SK-N-SH (cell line): ENCODE measurements at regions not wholly inside any gene's neighbourhood (a gene's known extent, or its start where the extent isn't known, plus 50 kb on each side); places are given as distances from the start of the nearest gene placed in this dataset.

Experiments used
- CTCF ChIA-PET: fragments of 300-600, 350-600 bp; formaldehyde crosslinking; extraction: SDS; loops from one replicate; lab custom pipeline; 2021; lab: Yijun Ruan, JAX
- POLR2A ChIA-PET: fragments of 350-600 bp; sonication (Branson Sonifier 250); formaldehyde crosslinking; extraction: SDS; loops from one replicate; lab custom pipeline; 2020; ENCODE audit warnings: antibody characterized with exemption, inconsistent platforms; lab: Yijun Ruan, JAX
- DNase-seq: peaks from one replicate; pipeline ENCODE4 v3.0.0; 2012
- H2AFZ ChIP-seq: fragments of 200-600 bp; sonication (generic); 2 replicates; pipeline ENCODE4 v1.8.1; 2016; ENCODE audit warnings: antibody characterized with exemption, mild to moderate bottlenecking, low read depth
- H3F3A ChIP-seq: fragments of 200-600 bp; sonication (generic); replicated peaks from 2 replicates; pipeline ENCODE3; 2016; ENCODE audit warnings: antibody characterized with exemption, mild to moderate bottlenecking; ENCODE audit not compliant: insufficient read depth
- H3K27ac ChIP-seq, 2 experiments: fragments of 200-500 bp in 1 of 2; fragments of 200-600 bp in 1 of 2; sonication (Bioruptor generic) in 1 of 2; sonication (generic), shearing (Covaris generic) in 1 of 2; 2 replicates each; pipeline versions ENCODE4 v1.5.1 to v1.6.1; 2014 to 2016; ENCODE audit warnings: low read depth in 2 of 2, inconsistent platforms in 1 of 2, low read length in 1 of 2, mild to moderate bottlenecking in 1 of 2, mixed read lengths in 1 of 2
- H3K27me3 ChIP-seq: fragments of 200-600 bp; sonication (generic), shearing (Covaris generic); 2 replicates; pipeline ENCODE4 v1.6.1; 2016; ENCODE audit warnings: mixed run types; ENCODE audit not compliant: insufficient read depth
- H3K36me3 ChIP-seq, 2 experiments: fragments of 200-500 bp in 1 of 2; fragments of 200-600 bp in 1 of 2; sonication (Bioruptor generic) in 1 of 2; sonication (generic) in 1 of 2; replicated peaks in 1 of 2; 2 replicates each; pipeline versions ENCODE3 to v1.5.1; 2014 to 2016; ENCODE audit warnings: low read length in 1 of 2, mild to moderate bottlenecking in 1 of 2; ENCODE audit not compliant: insufficient read depth in 2 of 2, control insufficient read depth in 1 of 2
- H3K4me1 ChIP-seq, 2 experiments: fragments of 200-500 bp in 1 of 2; fragments of 200-600 bp in 1 of 2; sonication (Bioruptor generic) in 1 of 2; sonication (generic), shearing (Covaris generic) in 1 of 2; 2 replicates each; pipeline versions ENCODE4 v1.5.1 to v1.6.1; 2014 to 2016; ENCODE audit warnings: low read depth in 1 of 2, low read length in 1 of 2, mixed run types in 1 of 2; ENCODE audit not compliant: insufficient read depth in 2 of 2, control insufficient read depth in 1 of 2
- H3K4me2 ChIP-seq: fragments of 200-600 bp; sonication (generic), shearing (Covaris generic); 2 replicates; pipeline ENCODE4 v1.6.1; 2017; ENCODE audit warnings: mixed run types
- H3K4me3 ChIP-seq, 2 experiments: fragments of 200-500 bp in 1 of 2; fragments of 200-600 bp in 1 of 2; sonication (Bioruptor generic) in 1 of 2; sonication (generic), shearing (Covaris generic) in 1 of 2; 2 replicates each; pipeline versions ENCODE4 v1.5.1 to v1.8.1; 2014 to 2016; ENCODE audit warnings: low read depth in 2 of 2, inconsistent platforms in 1 of 2, low read length in 1 of 2, mild to moderate bottlenecking in 1 of 2, mixed read lengths in 1 of 2, moderate library complexity in 1 of 2
- H3K79me2 ChIP-seq: fragments of 200-600 bp; sonication (generic); 2 replicates; pipeline ENCODE4 v1.8.1; 2017; ENCODE audit warnings: mild to moderate bottlenecking; ENCODE audit not compliant: insufficient read depth
- H3K9ac ChIP-seq: fragments of 200-600 bp; sonication (generic); 2 replicates; pipeline ENCODE4 v1.6.1; 2017; ENCODE audit warnings: mixed run types
- H3K9me2 ChIP-seq: fragments of 200-600 bp; sonication (generic); 2 replicates; pipeline ENCODE4 v1.6.1; 2017; ENCODE audit warnings: mixed run types
- H3K9me3 ChIP-seq: fragments of 200-600 bp; sonication (generic); 2 replicates; pipeline ENCODE4 v1.6.1; 2017; ENCODE audit warnings: mixed run types, mild to moderate bottlenecking, moderate library complexity
- H4K20me1 ChIP-seq: fragments of 200-600 bp; sonication (generic); 2 replicates; pipeline ENCODE4 v1.6.1; 2017; ENCODE audit warnings: mild to moderate bottlenecking, mixed run types; ENCODE audit not compliant: insufficient read depth
- CHD2 ChIP-seq: fragments of 150-350 bp; IDR thresholded peaks from 2 replicates; pipeline ENCODE4 v1.6.1; 2018; ENCODE audit warnings: low read length; ENCODE audit not compliant: partially characterized antibody
- GABPA ChIP-seq: IDR thresholded peaks from 2 replicates; pipeline ENCODE4 v1.4.0; 2012; ENCODE audit warnings: low read depth, mild to moderate bottlenecking
- JUND ChIP-seq: IDR thresholded peaks from 2 replicates; pipeline ENCODE4 v1.4.0; 2012
- MEF2A ChIP-seq: IDR thresholded peaks from 2 replicates; pipeline ENCODE4 v1.4.0; 2012; ENCODE audit warnings: low read depth, borderline replicate concordance
- RCOR1 ChIP-seq: fragments of 150-350 bp; IDR thresholded peaks from 2 replicates; pipeline ENCODE4 v1.6.1; 2017; ENCODE audit warnings: antibody characterized with exemption, low read length
- REST ChIP-seq: IDR thresholded peaks from 2 replicates; pipeline ENCODE4 v1.6.1; 2012; ENCODE audit warnings: mild to moderate bottlenecking, low read depth, low read length, moderate library complexity
- SIN3A ChIP-seq: IDR thresholded peaks from 2 replicates; pipeline ENCODE4 v1.6.1; 2012; ENCODE audit warnings: low read depth, mild to moderate bottlenecking, low read length, moderate library complexity, borderline replicate concordance
- TEAD4 ChIP-seq: IDR thresholded peaks from 2 replicates; pipeline ENCODE4 v1.4.0; 2012; ENCODE audit warnings: mild to moderate bottlenecking, borderline replicate concordance; ENCODE audit not compliant: insufficient read depth
- WGBS: methylation state at CpG from one replicate; pipeline ENCODE4 v1.1.6; 2017; ENCODE audit warnings: low lambda C conversion rate; 5-methylcytosine and 5-hydroxymethylcytosine counted together
- TF ChIP-seq, protein P1 (sequence below): fragments of 200-600 bp; sonication (generic); IDR thresholded peaks from 2 replicates; pipeline ENCODE4 v1.6.1; 2017; ENCODE audit warnings: antibody characterized with exemption, mild to moderate bottlenecking, moderate library complexity

GRCh38 chr20:22420116-22420598, 164.2 kb downstream of the FOXA2 start:
- no peaks in the 10 kb centered on the region for H3K9me2 ChIP-seq
- no peak overlapping the region for H3K27ac ChIP-seq
- no peak overlapping the region for H2AFZ ChIP-seq
- peaks cover 11% of the 10 kb centered on the region; the same call in 1 of the 2 replicates for H3K27me3 ChIP-seq
- H3K79me2 ChIP-seq = no peaks in the 10 kb centered on the region
- TF ChIP-seq JUND (no peak), MEF2A (no peak), SIN3A (no peak)
- TF ChIP-seq, protein P1, sequence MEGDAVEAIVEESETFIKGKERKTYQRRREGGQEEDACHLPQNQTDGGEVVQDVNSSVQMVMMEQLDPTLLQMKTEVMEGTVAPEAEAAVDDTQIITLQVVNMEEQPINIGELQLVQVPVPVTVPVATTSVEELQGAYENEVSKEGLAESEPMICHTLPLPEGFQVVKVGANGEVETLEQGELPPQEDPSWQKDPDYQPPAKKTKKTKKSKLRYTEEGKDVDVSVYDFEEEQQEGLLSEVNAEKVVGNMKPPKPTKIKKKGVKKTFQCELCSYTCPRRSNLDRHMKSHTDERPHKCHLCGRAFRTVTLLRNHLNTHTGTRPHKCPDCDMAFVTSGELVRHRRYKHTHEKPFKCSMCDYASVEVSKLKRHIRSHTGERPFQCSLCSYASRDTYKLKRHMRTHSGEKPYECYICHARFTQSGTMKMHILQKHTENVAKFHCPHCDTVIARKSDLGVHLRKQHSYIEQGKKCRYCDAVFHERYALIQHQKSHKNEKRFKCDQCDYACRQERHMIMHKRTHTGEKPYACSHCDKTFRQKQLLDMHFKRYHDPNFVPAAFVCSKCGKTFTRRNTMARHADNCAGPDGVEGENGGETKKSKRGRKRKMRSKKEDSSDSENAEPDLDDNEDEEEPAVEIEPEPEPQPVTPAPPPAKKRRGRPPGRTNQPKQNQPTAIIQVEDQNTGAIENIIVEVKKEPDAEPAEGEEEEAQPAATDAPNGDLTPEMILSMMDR = no peak
- no peak overlapping the region for H3K4me2 ChIP-seq
- H4K20me1 ChIP-seq = no peaks in the 10 kb centered on the region
- no peaks in the 10 kb centered on the region for H3F3A ChIP-seq
- H3K36me3 ChIP-seq = no peaks in the 10 kb centered on the region
- no peaks in the 10 kb centered on the region for H3K9me3 ChIP-seq
- POLR2A ChIA-PET = no interaction called here
- CTCF ChIA-PET = no interaction called here
- 24% methylated on average over 3 of the region's 3 CpGs for WGBS
- no peaks in the 10 kb centered on the region for H3K4me1 ChIP-seq
- no peak for DNase-seq
- no peak overlapping the region for H3K4me3 ChIP-seq
- no peak overlapping the region for H3K9ac ChIP-seq

DNA sequence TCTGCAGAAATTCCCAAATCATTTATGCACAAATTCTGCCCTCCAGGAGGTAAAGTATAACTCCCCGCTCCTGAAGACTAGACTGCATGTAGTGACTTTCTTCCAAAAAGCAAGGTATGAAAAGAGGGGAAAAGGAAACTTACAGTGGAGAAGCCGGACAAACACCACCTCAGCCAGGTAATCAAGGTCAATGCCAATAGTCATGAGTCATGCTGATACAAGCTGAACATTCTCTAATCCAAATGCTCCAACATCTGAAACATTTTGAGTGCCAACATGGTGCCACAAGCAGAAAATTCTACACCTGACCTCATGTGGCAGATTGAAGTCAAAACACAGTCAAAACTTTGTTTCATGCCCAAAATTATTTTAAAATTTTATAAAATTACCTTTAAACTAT, 165.6 kb downstream of the FOXA2 start:
- Histone ChIP-seq H3K9ac (no peak overlapping the region), H3F3A (no peaks in the 10 kb centered on the region), H4K20me1 (no peaks in the 10 kb centered on the region), H3K9me3 (no peaks in the 10 kb centered on the region), H3K9me2 (no peaks in the 10 kb centered on the region), H3K4me1 (no peaks in the 10 kb centered on the region), H3K36me3 (no peaks in the 10 kb centered on the region), H2AFZ (no peak overlapping the region), H3K79me2 (no peaks in the 10 kb centered on the region), H3K4me3 (no peak overlapping the region), H3K27ac (no peak overlapping the region), H3K4me2 (no peak overlapping the region), H3K27me3 (peaks cover 11% of the 10 kb centered on the region; the same call in 1 of the 2 replicates)
- TF ChIP-seq TEAD4 (no peak), SIN3A (no peak), REST (no peak), CHD2 (no peak), RCOR1 (no peak), GABPA (no peak)
- DNase-seq = no peak
- 13% methylated on average over 2 of the region's 2 CpGs for WGBS
- ChIA-PET POLR2A (no interaction called here), CTCF (no interaction called here)
